LNCaP clone FGC (cell line): ENCODE measurements at regions not wholly inside any gene's neighbourhood (a gene's known extent, or its start where the extent isn't known, plus 50 kb on each side); places are given as distances from the start of the nearest gene placed in this dataset.
"Not testable (repeated sequence)": the region's sequence is repeated elsewhere in the genome, so short reads cannot be mapped to it uniquely, and the experiment has no call there.

Source experiments
- DNase-seq: peaks from one replicate; pipeline ENCODE4 v3.0.0-alpha.2; 2011; ENCODE audit warnings: low read depth
- H3K4me3 ChIP-seq: 2 replicates; pipeline ENCODE4 v1.5.1; 2011; ENCODE audit warnings: mild to moderate bottlenecking, low read depth, low read length, control low read depth
- TF ChIP-seq, protein P1 (sequence below): IDR thresholded peaks from 2 replicates; pipeline ENCODE4 v1.5.1; 2012; ENCODE audit warnings: mild to moderate bottlenecking; ENCODE audit not compliant: control insufficient read depth, insufficient read depth; ENCODE audit errors: extremely low read depth

DNA sequence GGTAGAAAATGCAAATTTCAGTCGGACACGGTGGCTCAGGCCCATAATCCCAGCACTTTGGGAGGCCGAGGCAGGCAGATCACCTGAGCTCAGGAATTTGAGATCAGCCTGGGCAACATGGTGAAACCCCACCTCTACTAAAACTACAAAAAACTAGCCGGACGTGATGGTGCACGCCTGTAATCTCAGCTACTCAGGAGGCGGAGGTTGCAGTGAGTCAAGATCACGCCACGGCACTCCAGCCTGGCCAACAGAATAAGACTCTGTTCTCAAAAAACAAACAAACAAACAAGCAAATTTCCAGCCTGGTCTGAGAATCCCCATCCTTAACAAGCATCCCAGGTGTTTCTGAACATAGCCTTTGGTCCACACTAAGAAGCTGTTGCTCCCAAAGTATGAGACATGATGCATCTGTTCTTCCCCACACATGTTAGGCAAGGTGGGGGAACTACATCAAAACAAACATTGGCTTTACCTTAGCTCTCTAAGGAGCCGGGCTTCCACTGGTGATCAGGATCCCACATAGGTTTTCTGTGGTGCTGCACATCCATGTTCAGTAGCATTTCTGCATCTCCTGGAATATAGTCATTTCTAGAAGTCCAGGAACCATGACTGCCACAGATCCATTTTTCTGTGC is 92.5 kb upstream of the DMRT1 start:
- H3K4me3 ChIP-seq, result no peak overlapping the region
- DNase-seq, result no peak
- TF ChIP-seq, protein P1, sequence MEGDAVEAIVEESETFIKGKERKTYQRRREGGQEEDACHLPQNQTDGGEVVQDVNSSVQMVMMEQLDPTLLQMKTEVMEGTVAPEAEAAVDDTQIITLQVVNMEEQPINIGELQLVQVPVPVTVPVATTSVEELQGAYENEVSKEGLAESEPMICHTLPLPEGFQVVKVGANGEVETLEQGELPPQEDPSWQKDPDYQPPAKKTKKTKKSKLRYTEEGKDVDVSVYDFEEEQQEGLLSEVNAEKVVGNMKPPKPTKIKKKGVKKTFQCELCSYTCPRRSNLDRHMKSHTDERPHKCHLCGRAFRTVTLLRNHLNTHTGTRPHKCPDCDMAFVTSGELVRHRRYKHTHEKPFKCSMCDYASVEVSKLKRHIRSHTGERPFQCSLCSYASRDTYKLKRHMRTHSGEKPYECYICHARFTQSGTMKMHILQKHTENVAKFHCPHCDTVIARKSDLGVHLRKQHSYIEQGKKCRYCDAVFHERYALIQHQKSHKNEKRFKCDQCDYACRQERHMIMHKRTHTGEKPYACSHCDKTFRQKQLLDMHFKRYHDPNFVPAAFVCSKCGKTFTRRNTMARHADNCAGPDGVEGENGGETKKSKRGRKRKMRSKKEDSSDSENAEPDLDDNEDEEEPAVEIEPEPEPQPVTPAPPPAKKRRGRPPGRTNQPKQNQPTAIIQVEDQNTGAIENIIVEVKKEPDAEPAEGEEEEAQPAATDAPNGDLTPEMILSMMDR, result no peak

GRCh38 chr9:749716-750115 is 91.8 kb upstream of the DMRT1 start:
- TF ChIP-seq, protein P1, result no peak

GRCh38 chr9:750249-750967 is 91.1 kb upstream of the DMRT1 start:
- TF ChIP-seq, protein P1, result no peak
- no peak overlapping the region for H3K4me3 ChIP-seq
- no peak for DNase-seq

More at GRCh38 chr9:749716-750115, 91.8 kb upstream of the DMRT1 start:
- no peak for DNase-seq
- no peak overlapping the region for H3K4me3 ChIP-seq

- H3K4me3 ChIP-seq, result no peak overlapping the region
- TF ChIP-seq, protein P1, result no peak
- no peak for DNase-seq
Measured at GRCh38 chr9:751137-752051, 90.1 kb upstream of the DMRT1 start.

GRCh38 chr9:752201-752600 is 89.3 kb upstream of the DMRT1 start:
- TF ChIP-seq, protein P1, result no peak
- no peak for DNase-seq
- no peak overlapping the region for H3K4me3 ChIP-seq

GRCh38 chr9:752681-753200 is 88.8 kb upstream of the DMRT1 start:
- no peak overlapping the region for H3K4me3 ChIP-seq
- TF ChIP-seq, protein P1, result no peak
- no peak for DNase-seq

DNA sequence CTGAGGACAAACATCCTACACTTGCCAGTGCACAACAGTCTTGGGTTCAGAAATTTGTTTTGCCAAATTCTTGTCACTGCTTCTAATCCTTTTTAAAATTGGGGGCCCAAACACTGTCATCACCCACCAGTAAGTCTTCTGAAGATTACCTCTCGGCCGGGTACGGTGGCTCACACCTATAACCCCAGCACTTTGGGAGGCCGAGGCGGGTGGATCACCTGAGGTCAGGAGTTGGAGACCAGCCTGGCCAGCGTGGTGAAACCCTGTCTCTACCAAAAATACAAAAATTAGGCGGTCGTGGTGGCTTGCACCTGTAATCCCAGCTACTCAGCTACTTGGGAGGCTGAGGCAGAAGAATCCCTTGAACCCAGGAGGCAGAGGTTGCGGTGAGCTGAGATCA is 87.8 kb upstream of the DMRT1 start:
- not testable (repeated sequence) for DNase-seq, H3K4me3 ChIP-seq
